GM23338 (cell line): ENCODE measurements at regions not wholly inside any gene's neighbourhood (a gene's known extent, or its start where the extent isn't known, plus 50 kb on each side); places are given as distances from the start of the nearest gene placed in this dataset.

Source experiments
- ATAC-seq: fragments of 200-7000 bp; cut with Tn5 transposase; 3 replicates; pipeline ENCODE4 v1.9.1; 2020
- DNase-seq: peaks from one replicate; pipeline ENCODE4 v3.0.0-alpha.2; 2015; ENCODE audit warnings: low spot score
- H2AFZ ChIP-seq: fragments of 200-600 bp; sonication (generic); 2 replicates; pipeline ENCODE4 v1.8.0; 2016; ENCODE audit warnings: antibody characterized with exemption, mild to moderate bottlenecking, moderate library complexity
- H3F3A ChIP-seq: fragments of 200-600 bp; sonication (generic); replicated peaks from 2 replicates; pipeline ENCODE4 v1.8.0; 2017; ENCODE audit warnings: antibody characterized with exemption, mixed run types, low read depth
- H3K27ac ChIP-seq: fragments of 200-600 bp; sonication (generic); 2 replicates; pipeline ENCODE4 v1.6.1; 2016; ENCODE audit warnings: low read depth
- H3K27me3 ChIP-seq: fragments of 200-600 bp; sonication (generic); 2 replicates; pipeline ENCODE4 v1.8.0; 2016; ENCODE audit warnings: mild to moderate bottlenecking, mixed run types, moderate library complexity; ENCODE audit not compliant: insufficient read depth
- H3K36me3 ChIP-seq: fragments of 200-600 bp; sonication (generic); 2 replicates; pipeline ENCODE4 v1.8.0; 2016; ENCODE audit warnings: mild to moderate bottlenecking; ENCODE audit not compliant: insufficient read depth
- H3K4me1 ChIP-seq: fragments of 200-600 bp; sonication (generic); 2 replicates; pipeline ENCODE4 v1.8.0; 2016; ENCODE audit warnings: mild to moderate bottlenecking, moderate library complexity; ENCODE audit not compliant: insufficient read depth
- H3K4me2 ChIP-seq: fragments of 200-600 bp; sonication (generic); 2 replicates; pipeline ENCODE4 v1.7.1; 2017; ENCODE audit warnings: mixed run types
- H3K4me3 ChIP-seq: fragments of 200-600 bp; sonication (generic); 2 replicates; pipeline ENCODE4 v1.6.1; 2016; ENCODE audit warnings: mixed run types
- H3K79me2 ChIP-seq: fragments of 200-600 bp; sonication (generic); replicated peaks from 2 replicates; pipeline ENCODE4 v1.8.0; 2017; ENCODE audit warnings: mild to moderate bottlenecking; ENCODE audit not compliant: insufficient read depth
- H3K9me2 ChIP-seq: fragments of 200-600 bp; sonication (generic); 2 replicates; pipeline ENCODE4 v1.8.0; 2017; ENCODE audit not compliant: insufficient read depth
- H4K20me1 ChIP-seq: fragments of 200-600 bp; sonication (generic); replicated peaks from 2 replicates; pipeline ENCODE4 v1.8.0; 2017; ENCODE audit warnings: mild to moderate bottlenecking; ENCODE audit not compliant: insufficient read depth
- H3K27ac Mint-ChIP-seq: 2 replicates; pipeline ENCODE4 v1.8.0; 2020; ENCODE audit warnings: inconsistent platforms, mild to moderate bottlenecking, moderate library complexity, mixed read lengths
- H3K27me3 Mint-ChIP-seq: 3 replicates; pipeline ENCODE4 v1.8.0; 2022; ENCODE audit warnings: low read depth, mild to moderate bottlenecking, moderate library complexity, mixed read lengths, inconsistent platforms; ENCODE audit not compliant: insufficient read depth, poor library complexity
- H3K36me3 Mint-ChIP-seq: 3 replicates; pipeline ENCODE4 v1.8.0; 2021; ENCODE audit warnings: low read depth, mild to moderate bottlenecking, inconsistent platforms, moderate library complexity, mixed read lengths
- H3K4me1 Mint-ChIP-seq: 3 replicates; pipeline ENCODE4 v1.8.0; 2020; ENCODE audit warnings: mild to moderate bottlenecking, inconsistent platforms, mixed read lengths
- H3K4me3 Mint-ChIP-seq: 3 replicates; pipeline ENCODE4 v1.8.0; 2021; ENCODE audit warnings: moderate library complexity, mild to moderate bottlenecking, inconsistent platforms, mixed read lengths
- H3K9me3 Mint-ChIP-seq: 3 replicates; pipeline ENCODE4 v1.8.0; 2020; ENCODE audit warnings: moderate library complexity, mild to moderate bottlenecking, inconsistent platforms, mixed read lengths
- CREB1 ChIP-seq: fragments of 250-450 bp; sonication (Bioruptor Pico); IDR thresholded peaks from 2 replicates; pipeline ENCODE4 v1.5.0; 2020; ENCODE audit warnings: low read depth, mild to moderate bottlenecking, moderate library complexity
- CTCF ChIP-seq, 2 experiments: fragments of 200-600 bp in 1 of 2; sonication (generic) in 1 of 2; conservative IDR thresholded peaks; 2 replicates each; pipeline versions ENCODE4 v1.5.1 to v1.6.1; 2016 to 2017; ENCODE audit warnings: antibody characterized with exemption in 2 of 2, low read depth in 2 of 2, mild to moderate bottlenecking in 2 of 2, moderate library complexity in 1 of 2
- ETS1 ChIP-seq: IDR thresholded peaks from 2 replicates; pipeline ENCODE4 v1.6.1; 2016; ENCODE audit warnings: antibody characterized with exemption
- EZH2 ChIP-seq: fragments of 200-600 bp; sonication (generic); IDR thresholded peaks from one replicate; pipeline ENCODE4 v1.8.0; 2017; ENCODE audit warnings: antibody characterized with exemption, mild to moderate bottlenecking, low read depth; ENCODE audit not compliant: unreplicated experiment
- EZH2phosphoT487 ChIP-seq: fragments of 200-600 bp; sonication (generic); IDR thresholded peaks from one replicate; pipeline ENCODE4 v1.8.1; 2018; ENCODE audit warnings: antibody characterized with exemption; ENCODE audit not compliant: unreplicated experiment
- JUNB ChIP-seq: IDR thresholded peaks from one replicate; pipeline ENCODE4 v1.6.1; 2016; ENCODE audit warnings: antibody characterized with exemption; ENCODE audit not compliant: unreplicated experiment
- NANOG ChIP-seq: IDR thresholded peaks from 2 replicates; pipeline ENCODE4 v1.6.1; 2016; ENCODE audit warnings: antibody characterized with exemption, borderline replicate concordance
- POLR2AphosphoS5 ChIP-seq: IDR thresholded peaks from 2 replicates; pipeline ENCODE4 v1.6.1; 2016; ENCODE audit warnings: antibody characterized with exemption, low read depth
- REST ChIP-seq: IDR thresholded peaks from one replicate; pipeline ENCODE4 v1.6.1; 2018; ENCODE audit warnings: antibody characterized with exemption; ENCODE audit not compliant: unreplicated experiment
- STAT1 ChIP-seq: IDR thresholded peaks from one replicate; pipeline ENCODE4 v1.6.1; 2016; ENCODE audit warnings: antibody characterized with exemption; ENCODE audit not compliant: unreplicated experiment
- ZNF114 ChIP-seq: fragments of 250-450 bp; sonication (Bioruptor Pico); IDR thresholded peaks from 2 replicates; pipeline ENCODE4 v1.5.0; 2020; ENCODE audit warnings: mild to moderate bottlenecking, moderate library complexity
- ZNF331 ChIP-seq: fragments of 250-450 bp; sonication (Bioruptor Pico); IDR thresholded peaks from 2 replicates; pipeline ENCODE4 v1.5.0; 2020; ENCODE audit warnings: low read depth, mild to moderate bottlenecking, moderate library complexity
- ZNF462 ChIP-seq: fragments of 250-450 bp; sonication (Bioruptor Pico); IDR thresholded peaks from 2 replicates; pipeline ENCODE4 v1.5.0; 2020; ENCODE audit warnings: mild to moderate bottlenecking, moderate library complexity

- TF ChIP-seq JUNB (no peak), EZH2phosphoT487 (no peak), ZNF331 (CRISPR knock-in tag) (no peak), EZH2 (no peak), STAT1 (no peak), ZNF462 (CRISPR knock-in tag) (no peak), CTCF (conservative IDR thresholded peaks at IDR 0.05; ENCODE audit: low read depth in 2 of 2) (no peak), REST (no peak), NANOG (no peak), ETS1 (no peak), ZNF114 (CRISPR knock-in tag) (no peak), POLR2AphosphoS5 (no peak), CREB1 (CRISPR knock-in tag) (no peak)
- no peak overlapping the region for H2AFZ ChIP-seq
- H3F3A ChIP-seq = no peaks in the 10 kb centered on the region
- H3K4me3 ChIP-seq = no peak overlapping the region
- no peak for ATAC-seq
- H3K36me3 ChIP-seq = no peaks in the 10 kb centered on the region
- Mint-ChIP-seq H3K4me3 (no peak overlapping the region), H3K36me3 (no peaks in the 10 kb centered on the region), H3K4me1 (0 out of 3 replicates have a peak, but pooled peaks cover 4% of the 10 kb centered on the region), H3K27me3 (no peaks in the 10 kb centered on the region), H3K27ac (no peak overlapping the region), H3K9me3 (no peaks in the 10 kb centered on the region; the same call in 2 of the 3 replicates)
- H3K27me3 ChIP-seq = no peaks in the 10 kb centered on the region
- H3K79me2 ChIP-seq = no peaks in the 10 kb centered on the region
- no peak overlapping the region for H3K27ac ChIP-seq
- no peaks in the 10 kb centered on the region; the same call in 1 of the 2 replicates for H3K9me2 ChIP-seq
- H3K4me2 ChIP-seq = no peak overlapping the region
- no peak for DNase-seq
- no peaks in the 10 kb centered on the region for H4K20me1 ChIP-seq
- no peaks in the 10 kb centered on the region for H3K4me1 ChIP-seq
These were observed 214.4 kb downstream of the HIPK3 start for GRCh38 chr11:33471541-33471940.
